GM23338 (cell line): ENCODE measurements at regions not wholly inside any gene's neighbourhood (a gene's known extent, or its start where the extent isn't known, plus 50 kb on each side); places are given as distances from the start of the nearest gene placed in this dataset.

Experiments
- CTCF ChIP-seq, 2 experiments: fragments of 200-600 bp in 1 of 2; sonication (generic) in 1 of 2; conservative IDR thresholded peaks; 2 replicates each; pipeline versions ENCODE4 v1.5.1 to v1.6.1; 2016 to 2017; ENCODE audit warnings: antibody characterized with exemption in 2 of 2, low read depth in 2 of 2, mild to moderate bottlenecking in 2 of 2, moderate library complexity in 1 of 2
- EZH2phosphoT487 ChIP-seq: fragments of 200-600 bp; sonication (generic); IDR thresholded peaks from one replicate; pipeline ENCODE4 v1.8.1; 2018; ENCODE audit warnings: antibody characterized with exemption; ENCODE audit not compliant: unreplicated experiment
- ZNF331 ChIP-seq: fragments of 250-450 bp; sonication (Bioruptor Pico); IDR thresholded peaks from 2 replicates; pipeline ENCODE4 v1.5.0; 2020; ENCODE audit warnings: low read depth, mild to moderate bottlenecking, moderate library complexity

DNA sequence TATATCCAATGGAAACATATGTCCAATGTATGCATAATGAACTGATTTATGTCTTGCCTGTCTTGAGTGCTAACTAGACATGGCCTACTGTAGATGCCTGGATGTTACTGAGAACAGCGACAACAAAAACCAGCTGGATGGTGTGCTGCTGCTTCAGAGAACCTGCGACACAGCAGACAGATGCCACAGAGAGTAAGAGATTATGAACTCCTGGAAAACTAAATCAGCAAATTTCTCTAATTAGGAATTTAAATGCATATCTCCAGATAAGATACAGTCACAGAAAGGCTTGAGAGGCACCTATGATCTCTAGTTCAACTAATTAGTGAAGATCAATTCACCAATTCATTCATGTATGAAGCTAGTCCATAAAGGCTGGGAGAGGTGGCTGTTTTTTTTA, 1508.0 kb upstream of the TENM4 start:
- TF ChIP-seq CTCF (conservative IDR thresholded peaks at IDR 0.05; ENCODE audit: low read depth in 2 of 2) (no peak), ZNF331 (CRISPR knock-in tag) (no peak), EZH2phosphoT487 (no peak)
